ENCODE measurements at regions not wholly inside any gene's neighbourhood (a gene's known extent, or its start where the extent isn't known, plus 50 kb on each side); places are given as distances from the start of the nearest gene placed in this dataset.

GRCh38 chr18:34606851-34607250, 103.2 kb upstream of the DTNA start:
- no peak for TF ChIP-seq CTCF (IDR thresholded peaks at IDR 0.05; ENCODE audit: poor library complexity, severe bottlenecking)
- ATAC-seq (ENCODE audit: low read depth): no peak

GRCh38 chr18:34608064-34608463, 102.0 kb upstream of the DTNA start:
- ATAC-seq (ENCODE audit: low read depth) (no peak), DNase-seq (ENCODE audit: low spot score) (no peak)
- Histone ChIP-seq H3K27me3 (ENCODE audit: insufficient read depth, poor library complexity, severe bottlenecking) (no peaks in the 10 kb centered on the region), H3K36me3 (ENCODE audit: low read depth) (no peaks in the 10 kb centered on the region), H3K27ac (ENCODE audit: poor library complexity, severe bottlenecking) (no peak overlapping the region), H3K4me3 (ENCODE audit: severe bottlenecking) (no peak overlapping the region), H3K4me1 (ENCODE audit: insufficient read depth, poor library complexity, severe bottlenecking) (no peaks in the 10 kb centered on the region), H3K9me3 (ENCODE audit: severe bottlenecking) (no peaks in the 10 kb centered on the region)
- no peak for TF ChIP-seq CTCF (IDR thresholded peaks at IDR 0.05; ENCODE audit: poor library complexity, severe bottlenecking)

More at GRCh38 chr18:34606851-34607250, 103.2 kb upstream of the DTNA start:
- H3K9me3 ChIP-seq (ENCODE audit: severe bottlenecking): no peaks in the 10 kb centered on the region
- no peak overlapping the region for H3K4me3 ChIP-seq (ENCODE audit: severe bottlenecking)
- H3K36me3 ChIP-seq (ENCODE audit: low read depth): no peaks in the 10 kb centered on the region
- H3K27me3 ChIP-seq (ENCODE audit: insufficient read depth, poor library complexity, severe bottlenecking): no peaks in the 10 kb centered on the region
- no peaks in the 10 kb centered on the region for H3K4me1 ChIP-seq (ENCODE audit: insufficient read depth, poor library complexity, severe bottlenecking)
- H3K27ac ChIP-seq (ENCODE audit: poor library complexity, severe bottlenecking): no peak overlapping the region
- DNase-seq (ENCODE audit: low spot score): no peak

- Histone ChIP-seq H3K36me3 (ENCODE audit: low read depth) (no peaks in the 10 kb centered on the region), H3K27ac (ENCODE audit: poor library complexity, severe bottlenecking) (no peak overlapping the region), H3K4me3 (ENCODE audit: severe bottlenecking) (no peak overlapping the region), H3K4me1 (ENCODE audit: insufficient read depth, poor library complexity, severe bottlenecking) (no peaks in the 10 kb centered on the region), H3K27me3 (ENCODE audit: insufficient read depth, poor library complexity, severe bottlenecking) (no peaks in the 10 kb centered on the region), H3K9me3 (ENCODE audit: severe bottlenecking) (no peaks in the 10 kb centered on the region)
- TF ChIP-seq CTCF (IDR thresholded peaks at IDR 0.05; ENCODE audit: poor library complexity, severe bottlenecking): no peak
- no peak for DNase-seq (ENCODE audit: low spot score)
- ATAC-seq (ENCODE audit: low read depth): no peak
Measured at GRCh38 chr18:34609986-34610648, 100.0 kb upstream of the DTNA start.

GRCh38 chr18:34611904-34612303, 98.2 kb upstream of the DTNA start:
- no peaks in the 10 kb centered on the region for H3K4me1 ChIP-seq (ENCODE audit: insufficient read depth, poor library complexity, severe bottlenecking)
- no peak for TF ChIP-seq CTCF (IDR thresholded peaks at IDR 0.05; ENCODE audit: poor library complexity, severe bottlenecking)
- H3K9me3 ChIP-seq (ENCODE audit: severe bottlenecking): no peaks in the 10 kb centered on the region
- no peaks in the 10 kb centered on the region for H3K27me3 ChIP-seq (ENCODE audit: insufficient read depth, poor library complexity, severe bottlenecking)
- no peaks in the 10 kb centered on the region for H3K36me3 ChIP-seq (ENCODE audit: low read depth)
- no peak overlapping the region for H3K27ac ChIP-seq (ENCODE audit: poor library complexity, severe bottlenecking)
- DNase-seq (ENCODE audit: low spot score): no peak
- no peak for ATAC-seq (ENCODE audit: low read depth)
- H3K4me3 ChIP-seq (ENCODE audit: severe bottlenecking): no peak overlapping the region

GRCh38 chr18:34620258-34620861, 89.7 kb upstream of the DTNA start:
- TF ChIP-seq CTCF (IDR thresholded peaks at IDR 0.05; ENCODE audit: poor library complexity, severe bottlenecking): no peak
- no peak overlapping the region for H3K27ac ChIP-seq (ENCODE audit: poor library complexity, severe bottlenecking)

More at GRCh38 chr18:34620258-34620861, 89.7 kb upstream of the DTNA start:
- Histone ChIP-seq H3K9me3 (ENCODE audit: severe bottlenecking) (no peaks in the 10 kb centered on the region), H3K27me3 (ENCODE audit: insufficient read depth, poor library complexity, severe bottlenecking) (no peaks in the 10 kb centered on the region), H3K4me1 (ENCODE audit: insufficient read depth, poor library complexity, severe bottlenecking) (no peaks in the 10 kb centered on the region), H3K4me3 (ENCODE audit: severe bottlenecking) (no peak overlapping the region), H3K36me3 (ENCODE audit: low read depth) (no peaks in the 10 kb centered on the region)
- no peak for ATAC-seq (ENCODE audit: low read depth)
- no peak for DNase-seq (ENCODE audit: low spot score)
